H1 (cell line): ENCODE measurements at regions not wholly inside any gene's neighbourhood (a gene's known extent, or its start where the extent isn't known, plus 50 kb on each side); places are given as distances from the start of the nearest gene placed in this dataset.

Source experiments
- CTCF ChIA-PET: fragments of 300-600 bp; sonication (Branson Sonifier 250); formaldehyde crosslinking; loops from one replicate; lab custom pipeline; 2021; ENCODE audit not compliant: partially characterized antibody; lab: Charles Lee
- POLR2A ChIA-PET: fragments of 300-600 bp; sonication (Branson Sonifier 250); formaldehyde crosslinking; loops from one replicate; lab custom pipeline; 2021; ENCODE audit warnings: inconsistent platforms; ENCODE audit not compliant: partially characterized antibody; lab: Charles Lee
- DNase-seq, 2 experiments: peaks; one replicate each; pipeline versions ENCODE4 v3.0.0 to v3.0.0-alpha.2; 2010 to 2022; ENCODE audit warnings: low spot score in 2 of 2, low read depth in 1 of 2, mixed read lengths in 1 of 2
- FAIRE-seq: peaks from 2 replicates; lab custom pipeline; 2011; peaks lifted over from hg19 to GRCh38; lab: Jason Lieb, UNC
- H2AFZ ChIP-seq: 2 replicates; pipeline ENCODE4 v1.8.1; 2012; ENCODE audit warnings: low read length, inconsistent platforms
- H2AK5ac ChIP-seq: 2 replicates; pipeline ENCODE4 v1.6.1; 2013; ENCODE audit warnings: low read depth, low read length
- H2BK120ac ChIP-seq: replicated peaks from 2 replicates; pipeline ENCODE3; 2013; ENCODE audit warnings: low read depth, low read length, inconsistent platforms
- H2BK12ac ChIP-seq: 2 replicates; pipeline ENCODE4 v1.6.1; 2013; ENCODE audit warnings: low read depth, low read length
- H2BK15ac ChIP-seq: 2 replicates; pipeline ENCODE4 v1.6.1; 2013; ENCODE audit warnings: low read length
- H2BK20ac ChIP-seq: 2 replicates; pipeline ENCODE4 v1.6.1; 2013; ENCODE audit warnings: low read length
- H2BK5ac ChIP-seq: 2 replicates; pipeline ENCODE4 v1.6.1; 2013; ENCODE audit warnings: low read depth, low read length
- H3K14ac ChIP-seq: 2 replicates; pipeline ENCODE4 v1.6.1; 2013; ENCODE audit warnings: inconsistent platforms; ENCODE audit not compliant: insufficient read length
- H3K18ac ChIP-seq: 2 replicates; pipeline ENCODE4 v1.6.1; 2013; ENCODE audit warnings: low read length; ENCODE audit errors: extremely low read depth
- H3K23ac ChIP-seq: 2 replicates; pipeline ENCODE4 v1.6.1; 2013; ENCODE audit warnings: inconsistent platforms; ENCODE audit not compliant: insufficient read length
- H3K23me2 ChIP-seq: 2 replicates; pipeline ENCODE4 v1.6.1; 2013; ENCODE audit warnings: low read depth, low read length
- H3K27ac ChIP-seq: 2 replicates; pipeline ENCODE4 v1.6.1; 2011; ENCODE audit warnings: low read depth, low read length, inconsistent platforms
- H3K27me3 ChIP-seq, 4 experiments: replicated peaks in 1 of 4; 1 replicate in 1 of 4; 2 replicates in 3 of 4; pipeline versions ENCODE4 v1.6.1 to v1.8.1; 2011 to 2013; ENCODE audit warnings: low read length in 3 of 4, mild to moderate bottlenecking in 3 of 4, inconsistent platforms in 2 of 4, mixed read lengths in 2 of 4, moderate library complexity in 1 of 4; ENCODE audit not compliant: control insufficient read depth in 3 of 4, insufficient read depth in 3 of 4; ENCODE audit errors: extremely low read depth in 1 of 4
- H3K36me3 ChIP-seq, 4 experiments: 2 replicates each; pipeline versions ENCODE4 v1.6.1 to v1.8.1; 2011 to 2013; ENCODE audit warnings: mild to moderate bottlenecking in 4 of 4, low read length in 3 of 4, moderate library complexity in 2 of 4, control low read depth in 1 of 4, inconsistent platforms in 1 of 4; ENCODE audit not compliant: insufficient read depth in 4 of 4, control insufficient read depth in 2 of 4
- H3K4ac ChIP-seq: replicated peaks from 2 replicates; pipeline ENCODE3; 2013; ENCODE audit warnings: low read length, low read depth, mixed read lengths, inconsistent platforms; ENCODE audit not compliant: insufficient read length
- H3K4me1 ChIP-seq, 4 experiments: replicated peaks in 1 of 4; 1 replicate in 1 of 4; 2 replicates in 3 of 4; pipeline versions ENCODE4 v1.6.1 to v1.8.1; 2011 to 2013; ENCODE audit warnings: low read length in 3 of 4, inconsistent platforms in 2 of 4, mixed read lengths in 1 of 4; ENCODE audit not compliant: insufficient read depth in 4 of 4, control insufficient read depth in 3 of 4
- H3K4me2 ChIP-seq, 2 experiments: 2 replicates each; pipeline versions ENCODE4 v1.6.1 to v1.8.1; 2011 to 2013; ENCODE audit warnings: low read depth in 2 of 2, low read length in 2 of 2, control low read depth in 1 of 2, inconsistent platforms in 1 of 2, mild to moderate bottlenecking in 1 of 2; ENCODE audit not compliant: insufficient read depth in 1 of 2
- H3K4me3 ChIP-seq, 4 experiments: fragments of 200-600, 300-600 bp in 1 of 4; sonication (generic), shearing (Covaris generic), sonication (Bioruptor Twin) in 1 of 4; 2 replicates each; pipeline versions ENCODE4 v1.5.1 to v1.8.1; 2011 to 2016; ENCODE audit warnings: low read length in 4 of 4, low read depth in 3 of 4, control low read depth in 2 of 4, inconsistent platforms in 2 of 4, mild to moderate bottlenecking in 2 of 4, mixed read lengths in 1 of 4, moderate library complexity in 1 of 4; ENCODE audit not compliant: insufficient read depth in 2 of 4; ENCODE audit errors: extremely low read depth in 1 of 4
- H3K56ac ChIP-seq: replicated peaks from 2 replicates; pipeline ENCODE3; 2013; ENCODE audit warnings: low read depth, mild to moderate bottlenecking, mixed read lengths, low read length, inconsistent platforms; ENCODE audit not compliant: insufficient read length
- H3K79me1 ChIP-seq: 2 replicates; pipeline ENCODE4 v1.6.1; 2013; ENCODE audit warnings: low read depth, low read length, control low read depth
- H3K79me2 ChIP-seq, 2 experiments: 2 replicates each; pipeline versions ENCODE4 v1.6.1 to v1.8.1; 2012 to 2013; ENCODE audit warnings: low read length in 2 of 2, mild to moderate bottlenecking in 2 of 2, inconsistent platforms in 1 of 2; ENCODE audit not compliant: insufficient read depth in 2 of 2, control insufficient read depth in 1 of 2
- H3K9ac ChIP-seq, 4 experiments: replicated peaks in 1 of 4; 1 replicate in 1 of 4; 2 replicates in 3 of 4; pipeline versions ENCODE4 v1.6.1 to v1.8.1; 2011 to 2013; ENCODE audit warnings: low read depth in 3 of 4, low read length in 3 of 4, control low read depth in 2 of 4, mild to moderate bottlenecking in 2 of 4, moderate library complexity in 2 of 4, inconsistent platforms in 1 of 4; ENCODE audit errors: extremely low read depth in 1 of 4
- H3K9me3 ChIP-seq, 2 experiments: 2 replicates each; pipeline versions ENCODE4 v1.6.1 to v1.8.1; 2012 to 2013; ENCODE audit warnings: mild to moderate bottlenecking in 2 of 2, moderate library complexity in 2 of 2, control low read depth in 1 of 2, inconsistent platforms in 1 of 2, low read depth in 1 of 2, low read length in 1 of 2, mixed read lengths in 1 of 2; ENCODE audit not compliant: insufficient read depth in 2 of 2
- H4K20me1 ChIP-seq, 2 experiments: replicated peaks in 1 of 2; 2 replicates each; pipeline versions ENCODE3 to v1.8.1; 2011 to 2013; ENCODE audit warnings: inconsistent platforms in 2 of 2, low read length in 2 of 2, mild to moderate bottlenecking in 1 of 2; ENCODE audit not compliant: insufficient read depth in 2 of 2, control insufficient read depth in 1 of 2
- H4K5ac ChIP-seq: 2 replicates; pipeline ENCODE4 v1.6.1; 2013; ENCODE audit warnings: low read length, low read depth, mixed read lengths, inconsistent platforms; ENCODE audit not compliant: insufficient read length
- H4K8ac ChIP-seq: 2 replicates; pipeline ENCODE4 v1.8.0; 2013; ENCODE audit warnings: mild to moderate bottlenecking, moderate library complexity, low read length, inconsistent platforms; ENCODE audit not compliant: insufficient read depth; ENCODE audit errors: extremely low read depth
- H4K91ac ChIP-seq: replicated peaks from 2 replicates; pipeline ENCODE3; 2013; ENCODE audit warnings: low read length, mixed read lengths, inconsistent platforms; ENCODE audit not compliant: insufficient read length
- CREB1 ChIP-seq: IDR thresholded peaks from 2 replicates; pipeline ENCODE4 v1.6.1; 2012; ENCODE audit warnings: inconsistent platforms
- FOSL1 ChIP-seq: IDR thresholded peaks from 2 replicates; pipeline ENCODE4 v1.6.1; 2011; ENCODE audit warnings: mild to moderate bottlenecking, low read depth, low read length, moderate library complexity; ENCODE audit not compliant: insufficient read depth
- KDM1A ChIP-seq: fragments of 200-600, 300-600 bp; sonication (generic); IDR thresholded peaks from 2 replicates; pipeline ENCODE4 v1.7.1; 2016; ENCODE audit warnings: mild to moderate bottlenecking, low read length, borderline replicate concordance
- POLR2A ChIP-seq, 2 experiments: IDR thresholded peaks; 1 replicate in 1 of 2; 2 replicates in 1 of 2; pipeline ENCODE4 v1.6.1; 2011; ENCODE audit warnings: low read depth in 2 of 2, low read length in 2 of 2, mild to moderate bottlenecking in 2 of 2; ENCODE audit errors: control extremely low read depth in 1 of 2
- SP4 ChIP-seq: IDR thresholded peaks from 2 replicates; pipeline ENCODE4 v1.6.1; 2012; ENCODE audit warnings: low read length, inconsistent platforms
- WGBS, 2 experiments: shearing (Covaris generic) in 1 of 2; methylation state at CpG; one replicate each; pipeline versions ENCODE4 v1.1.6 to v1.1.7; 2013 to 2015; ENCODE audit warnings: low lambda C conversion rate in 2 of 2, mixed read lengths in 2 of 2, inconsistent platforms in 1 of 2, low coverage in 1 of 2, missing lambda C conversion rate in 1 of 2; ENCODE audit not compliant: insufficient replicate concordance in 2 of 2, insufficient coverage in 1 of 2, insufficient read length in 1 of 2; ENCODE audit errors: extremely low coverage in 1 of 2, missing lambda C conversion rate in 1 of 2; 5-methylcytosine and 5-hydroxymethylcytosine counted together
- TF ChIP-seq, protein P1 (sequence below): IDR thresholded peaks from 2 replicates; pipeline ENCODE4 v1.6.1; 2011; ENCODE audit warnings: low read depth, mild to moderate bottlenecking, low read length; ENCODE audit not compliant: insufficient read depth

DNA sequence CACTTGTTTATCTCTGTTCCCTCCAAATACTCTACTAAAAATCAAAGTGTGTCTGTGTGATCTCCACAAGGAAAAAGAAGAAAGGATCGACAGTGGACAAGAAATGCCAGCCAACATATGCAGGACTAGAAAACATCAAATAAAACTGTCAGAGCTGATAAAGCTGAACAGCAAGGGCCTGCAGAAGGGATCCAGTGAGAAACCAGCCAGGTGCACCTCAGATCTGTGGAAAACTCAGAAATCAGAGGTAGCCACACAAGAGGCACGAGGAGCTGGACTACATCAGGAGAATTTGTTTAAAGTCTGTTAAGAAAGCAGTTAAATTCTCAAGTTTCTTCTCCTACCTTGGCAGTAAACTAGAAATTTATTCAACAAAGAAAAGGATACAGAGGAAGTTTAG is 135.2 kb downstream of the SUCLG1 start:
- no peak overlapping the region for H3K23ac ChIP-seq
- FAIRE-seq (no peak), DNase-seq (no peak)
- H3K4me3 ChIP-seq: no peak overlapping the region
- H3K56ac ChIP-seq: no peak overlapping the region
- no peak overlapping the region for H2BK120ac ChIP-seq
- no peak overlapping the region for H3K18ac ChIP-seq
- no peaks in the 10 kb centered on the region for H3K23me2 ChIP-seq
- no peak overlapping the region for H2BK15ac ChIP-seq
- no peaks in the 10 kb centered on the region for H3K79me1 ChIP-seq
- no peak overlapping the region for H3K4me2 ChIP-seq
- no peak overlapping the region for H2BK5ac ChIP-seq
- H3K4me1 ChIP-seq: no peaks in the 10 kb centered on the region
- no peak overlapping the region for H2BK12ac ChIP-seq
- H3K79me2 ChIP-seq: no peaks in the 10 kb centered on the region
- 82% methylated on average over 2 of the region's 2 CpGs; no CpG with 5 or more reads in 1 of the 2 experiments for WGBS, 2 experiments
- no peak overlapping the region for H4K8ac ChIP-seq
- no peak overlapping the region for H3K14ac ChIP-seq
- H3K27me3 ChIP-seq: no peaks in the 10 kb centered on the region
- H4K20me1 ChIP-seq: no peaks in the 10 kb centered on the region
- no peak overlapping the region for H4K91ac ChIP-seq
- no peaks in the 10 kb centered on the region for H3K36me3 ChIP-seq
- H3K27ac ChIP-seq: no peak overlapping the region
- ChIA-PET CTCF (interaction anchor here (0.9 to 1.4 kb wide), 2 partner anchors 9 to 53 kb away, joined by 3 to 8 read pairs; no protein-coding TSS in a partner anchor), POLR2A (no interaction called here)
- no peak for TF ChIP-seq FOSL1
- no peak for TF ChIP-seq POLR2A (IDR thresholded peaks at IDR 0.05; ENCODE audit: control extremely low read depth in 1 of 2, low read depth in 2 of 2, low read length in 2 of 2)
- TF ChIP-seq, protein P1, sequence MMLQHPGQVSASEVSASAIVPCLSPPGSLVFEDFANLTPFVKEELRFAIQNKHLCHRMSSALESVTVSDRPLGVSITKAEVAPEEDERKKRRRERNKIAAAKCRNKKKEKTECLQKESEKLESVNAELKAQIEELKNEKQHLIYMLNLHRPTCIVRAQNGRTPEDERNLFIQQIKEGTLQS: no peak
- no peak for TF ChIP-seq SP4
- TF ChIP-seq KDM1A: no peak
- no peak for TF ChIP-seq CREB1
- H3K4ac ChIP-seq: no peak overlapping the region
- H2AFZ ChIP-seq: no peak overlapping the region
- H4K5ac ChIP-seq: no peak overlapping the region
- H3K9ac ChIP-seq: no peak overlapping the region
- no peak overlapping the region for H2AK5ac ChIP-seq
- H3K9me3 ChIP-seq: no peaks in the 10 kb centered on the region
- H2BK20ac ChIP-seq: no peak overlapping the region
